Ishikawa (cell line): ENCODE measurements at regions not wholly inside any gene's neighbourhood (a gene's known extent, or its start where the extent isn't known, plus 50 kb on each side); places are given as distances from the start of the nearest gene placed in this dataset.

Experiments used
- CEBPB ChIP-seq: IDR thresholded peaks from 2 replicates; pipeline ENCODE4 v1.6.1; 2012
- CREB1 ChIP-seq: IDR thresholded peaks from 2 replicates; pipeline ENCODE4 v1.6.1; 2012; ENCODE audit warnings: low read depth
- EGR1 ChIP-seq: IDR thresholded peaks from 2 replicates; pipeline ENCODE4 v1.6.1; 2012
- EP300 ChIP-seq: IDR thresholded peaks from 2 replicates; pipeline ENCODE4 v1.6.1; 2012; ENCODE audit warnings: borderline replicate concordance
- FOXM1 ChIP-seq: IDR thresholded peaks from 2 replicates; pipeline ENCODE4 v1.6.1; 2012; ENCODE audit warnings: low read depth, borderline replicate concordance
- MAX ChIP-seq: IDR thresholded peaks from 2 replicates; pipeline ENCODE4 v1.6.1; 2012
- NFIC ChIP-seq: IDR thresholded peaks from 2 replicates; pipeline ENCODE4 v1.6.1; 2012
- RAD21 ChIP-seq: IDR thresholded peaks from 2 replicates; pipeline ENCODE4 v1.6.1; 2012; ENCODE audit warnings: low read depth
- REST ChIP-seq: IDR thresholded peaks from 2 replicates; pipeline ENCODE4 v1.6.1; 2012; ENCODE audit warnings: low read depth, mild to moderate bottlenecking
- TAF1 ChIP-seq: IDR thresholded peaks from 2 replicates; pipeline ENCODE4 v1.6.1; 2012; ENCODE audit warnings: low read depth, mild to moderate bottlenecking
- TCF12 ChIP-seq: IDR thresholded peaks from 2 replicates; pipeline ENCODE4 v1.6.1; 2012; ENCODE audit warnings: low read depth
- TEAD4 ChIP-seq: IDR thresholded peaks from 2 replicates; pipeline ENCODE4 v1.6.1; 2012
- USF1 ChIP-seq: IDR thresholded peaks from 2 replicates; pipeline ENCODE4 v1.6.1; 2012
- YY1 ChIP-seq: IDR thresholded peaks from 2 replicates; pipeline ENCODE4 v1.6.1; 2012; ENCODE audit warnings: low read depth
- ZBTB7A ChIP-seq: IDR thresholded peaks from 2 replicates; pipeline ENCODE4 v1.6.1; 2012; ENCODE audit warnings: low read depth

GRCh38 chr2:67565761-67566160 lies 168.6 kb downstream of the ETAA1 start:
- no peak for TF ChIP-seq EGR1
- no peak for TF ChIP-seq EP300
- no peak for TF ChIP-seq TCF12
- no peak for TF ChIP-seq CEBPB
- no peak for TF ChIP-seq FOXM1
- TF ChIP-seq CREB1, result no peak

- TF ChIP-seq MAX (no peak), EP300 (peak; percentile 24; the same call in 1 of the 2 replicates), CEBPB (no peak), NFIC (peak; percentile 21; the same call in 1 of the 2 replicates), CREB1 (no peak), ZBTB7A (no peak), REST (no peak), EGR1 (no peak), TAF1 (no peak), FOXM1 (no peak), YY1 (no peak), TCF12 (no peak), RAD21 (no peak), USF1 (no peak), TEAD4 (peak; percentile 23; the same call in 1 of the 2 replicates)
Observed at GRCh38 chr2:67566285-67566684, 169.2 kb downstream of the ETAA1 start.

- TF ChIP-seq MAX, result no peak
- TF ChIP-seq YY1, result no peak
- TF ChIP-seq CEBPB, result no peak
- no peak for TF ChIP-seq REST
- no peak for TF ChIP-seq USF1
- TF ChIP-seq TEAD4, result no peak
- TF ChIP-seq CREB1, result no peak
- TF ChIP-seq TCF12, result no peak
- no peak for TF ChIP-seq FOXM1
- TF ChIP-seq NFIC, result no peak
- TF ChIP-seq EP300, result no peak
Observed at GRCh38 chr2:67566958-67567635, 170.0 kb downstream of the ETAA1 start.

GRCh38 chr2:67567886-67568285 lies 170.8 kb downstream of the ETAA1 start:
- TF ChIP-seq REST, result no peak
- TF ChIP-seq RAD21, result no peak
- no peak for TF ChIP-seq NFIC
- no peak for TF ChIP-seq YY1
- no peak for TF ChIP-seq TAF1
- no peak for TF ChIP-seq USF1
- TF ChIP-seq EP300, result no peak
- no peak for TF ChIP-seq TEAD4
- no peak for TF ChIP-seq ZBTB7A
